HG03520 (cell line): ENCODE measurements at regions not wholly inside any gene's neighbourhood (a gene's known extent, or its start where the extent isn't known, plus 50 kb on each side); places are given as distances from the start of the nearest gene placed in this dataset.

ENCODE experiments used
- ATAC-seq: cut with Tn5 transposase; IDR thresholded peaks from one replicate; pipeline ENCODE4 v1.9.1; 2021; ENCODE audit warnings: mild to moderate bottlenecking, moderate library complexity; ENCODE audit not compliant: unreplicated experiment

- no peak for ATAC-seq
These were observed 54.9 kb upstream of the NXPH1 start for GRCh38 chr7:8378349-8379019.

DNA sequence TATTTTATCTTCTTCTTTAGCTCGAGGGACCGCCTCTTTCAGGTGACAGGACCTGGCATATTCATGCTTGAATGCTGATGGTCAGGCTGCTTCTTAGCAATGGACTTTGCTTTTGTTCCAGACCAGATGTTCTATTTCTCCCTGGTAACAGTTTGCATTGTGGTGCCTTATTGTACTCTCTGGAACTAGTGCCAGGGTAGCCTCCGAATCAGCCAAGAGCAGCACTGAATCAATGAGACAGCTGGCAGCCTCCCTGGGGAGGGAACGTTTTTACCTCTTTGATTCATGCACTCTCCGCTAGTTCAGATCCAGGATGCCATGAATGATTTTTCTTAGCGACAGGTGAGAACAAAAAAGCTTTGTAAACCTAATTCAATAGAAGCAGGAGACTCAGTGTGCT is 54.1 kb upstream of the NXPH1 start:
- no peak for ATAC-seq

- ATAC-seq: no peak
These were observed 53.3 kb upstream of the NXPH1 start for GRCh38 chr7:8380130-8380529.

DNA sequence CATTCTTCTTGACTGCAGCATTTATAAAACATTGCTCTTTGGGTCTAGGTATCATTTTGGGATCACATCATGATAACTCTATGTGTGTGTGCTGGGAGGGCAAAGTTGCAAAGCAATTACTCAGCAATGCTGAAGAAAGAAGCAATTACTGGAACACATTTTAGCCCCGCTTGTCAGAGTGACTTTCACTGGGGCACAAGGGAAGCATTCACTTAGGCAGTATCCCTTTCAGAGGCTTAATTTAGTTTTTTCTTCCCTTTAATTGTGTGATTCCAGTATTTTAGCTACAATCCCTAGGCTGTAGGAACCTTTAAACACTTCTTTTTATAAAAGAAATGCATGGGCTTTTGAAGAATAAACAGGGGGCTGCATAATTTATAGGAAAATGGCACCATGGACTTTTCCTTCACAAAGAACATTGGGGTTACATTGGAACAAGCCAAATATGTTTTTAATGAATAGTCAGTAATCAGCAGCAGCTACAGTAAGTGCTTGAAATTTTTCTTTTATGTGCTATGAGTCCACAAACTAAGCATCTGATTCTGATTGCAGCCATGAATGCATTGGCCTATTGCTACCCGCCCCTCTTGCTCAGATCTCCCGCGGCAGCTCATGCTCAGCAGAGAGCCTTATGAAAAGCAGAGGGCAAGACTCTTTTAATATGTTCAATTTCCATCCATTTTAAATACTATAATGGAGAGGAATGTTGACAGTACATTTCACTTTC is 51.2 kb upstream of the NXPH1 start:
- no peak for ATAC-seq
